ENCODE measurements at regions not wholly inside any gene's neighbourhood (a gene's known extent, or its start where the extent isn't known, plus 50 kb on each side); places are given as distances from the start of the nearest gene placed in this dataset.

GRCh38 chr12:85390266-85390665 is 110.2 kb downstream of the ALX1 start:
- TF ChIP-seq CTCF (IDR thresholded peaks at IDR 0.05; ENCODE audit: low read length) (no peak), EZH2 (optimal IDR thresholded peaks at IDR 0.05; ENCODE audit: low read depth, low read length) (no peak)
